IMR-90 (cell line): ENCODE measurements at regions not wholly inside any gene's neighbourhood (a gene's known extent, or its start where the extent isn't known, plus 50 kb on each side); places are given as distances from the start of the nearest gene placed in this dataset.
A peak's percentile ranks its signal among the peaks of the same experiment; 100 is the strongest.

Source experiments
- FOS ChIP-seq: fragments of 150-350 bp; IDR thresholded peaks from 2 replicates; pipeline ENCODE4 v1.6.1; 2016; ENCODE audit warnings: low read depth, low read length
- MAFK ChIP-seq: IDR thresholded peaks from 2 replicates; pipeline ENCODE4 v1.6.1; 2012; ENCODE audit warnings: low read depth, low read length, improper control_type of control experiment
- MAZ ChIP-seq: IDR thresholded peaks from 2 replicates; pipeline ENCODE4 v1.6.1; 2012; ENCODE audit warnings: low read depth, mild to moderate bottlenecking, low read length, improper control_type of control experiment, moderate library complexity, borderline replicate concordance
- NFE2L2 ChIP-seq: fragments of 150-350 bp; IDR thresholded peaks from 2 replicates; pipeline ENCODE4 v1.6.1; 2016; ENCODE audit warnings: low read depth, mild to moderate bottlenecking, low read length
- POLR2A ChIP-seq: IDR thresholded peaks from 2 replicates; pipeline ENCODE4 v1.6.1; 2012; ENCODE audit warnings: mild to moderate bottlenecking, low read depth, low read length
- SMC3 ChIP-seq: fragments of 150-350 bp; IDR thresholded peaks from 2 replicates; pipeline ENCODE4 v1.6.1; 2016; ENCODE audit warnings: low read depth, mild to moderate bottlenecking, antibody characterized with exemption, low read length, moderate library complexity
- USF2 ChIP-seq: fragments of 150-350 bp; IDR thresholded peaks from 2 replicates; pipeline ENCODE4 v1.6.1; 2017; ENCODE audit warnings: mild to moderate bottlenecking, antibody characterized with exemption, low read length, low read depth

- no peak for TF ChIP-seq USF2
- TF ChIP-seq POLR2A, result peak; percentile 56
- no peak for TF ChIP-seq NFE2L2
- 0 out of 2 replicates have a peak, but pooled peaks have one; percentile 9 for TF ChIP-seq FOS
- peak; percentile 95; the same call in 1 of the 2 replicates for TF ChIP-seq MAZ
- peak; percentile 96 for TF ChIP-seq SMC3
- TF ChIP-seq MAFK, result no peak
Observed at GRCh38 chr11:15650105-15650938, 535.6 kb downstream of the INSC start (continued).
